ENCODE measurements at regions not wholly inside any gene's neighbourhood (a gene's known extent, or its start where the extent isn't known, plus 50 kb on each side); places are given as distances from the start of the nearest gene placed in this dataset.
A peak's percentile ranks its signal among the peaks of the same experiment; 100 is the strongest.

GRCh38 chr6:169962604-169963469, 211.4 kb downstream of the ERMARD start:
- Mint-ChIP-seq H3K27me3 (peaks cover 14 to 31% of the 10 kb centered on the region in 2 donors), H3K4me3 (peak overlapping the region in 5 of 7 donors; percentile 41 to 65 (median 56)), H3K9me3 (no peaks in the 10 kb centered on the region), H3K36me3 (no peaks in the 10 kb centered on the region), H3K4me1 (peaks cover 8 to 18% (median 15%) of the 10 kb centered on the region in 3 donors), H3K27ac (peak overlapping the region in 1 of 8 donors; percentile 86)
- H3K27ac ChIP-seq (ENCODE audit: low read depth, low read length) = no peak overlapping the region
- H3K36me3 ChIP-seq (ENCODE audit: insufficient read depth, low read length) = no peaks in the 10 kb centered on the region
- H3K4me3 ChIP-seq (ENCODE audit: low read length) = no peak overlapping the region
- no peaks in the 10 kb centered on the region for H3K9me3 ChIP-seq (ENCODE audit: low read length)
- DNase-seq = no peak
- CTCF ChIA-PET = no interaction called here
- peaks cover 11% of the 10 kb centered on the region for H3K27me3 ChIP-seq (ENCODE audit: insufficient read depth, low read length, poor library complexity, severe bottlenecking)
- POLR2A ChIA-PET = no interaction called here
- H3K4me1 ChIP-seq (ENCODE audit: insufficient read depth, low read length) = peaks cover 7% of the 10 kb centered on the region

GRCh38 chr6:169961772-169962561, 210.5 kb downstream of the ERMARD start:
- peaks cover 7% of the 10 kb centered on the region for H3K4me1 ChIP-seq (ENCODE audit: insufficient read depth, low read length)
- Mint-ChIP-seq H3K4me3 (peak overlapping the region in 6 of 7 donors; percentile 41 to 67 (median 59)), H3K9me3 (no peaks in the 10 kb centered on the region), H3K27me3 (peaks cover 14 to 31% of the 10 kb centered on the region in 2 donors), H3K4me1 (peaks cover 8 to 18% (median 15%) of the 10 kb centered on the region in 3 donors), H3K36me3 (no peaks in the 10 kb centered on the region), H3K27ac (peak overlapping the region in 1 of 8 donors; percentile 86)
- no peak overlapping the region for H3K27ac ChIP-seq (ENCODE audit: low read depth, low read length)
- peak in 1 of 5 donors; percentile 42 for DNase-seq
- no peaks in the 10 kb centered on the region for H3K36me3 ChIP-seq (ENCODE audit: insufficient read depth, low read length)
- ChIA-PET CTCF (interaction anchor here (1.0 kb wide), 1 partner anchor 330 kb away, joined by 4 read pairs; no protein-coding TSS in a partner anchor), POLR2A (no interaction called here)
- peaks cover 11% of the 10 kb centered on the region for H3K27me3 ChIP-seq (ENCODE audit: insufficient read depth, low read length, poor library complexity, severe bottlenecking)
- no peak overlapping the region for H3K4me3 ChIP-seq (ENCODE audit: low read length)
- H3K9me3 ChIP-seq (ENCODE audit: low read length) = no peaks in the 10 kb centered on the region

GRCh38 chr6:169960886-169961611, 209.6 kb downstream of the ERMARD start:
- Histone ChIP-seq H3K27ac (ENCODE audit: low read depth, low read length) (no peak overlapping the region), H3K36me3 (ENCODE audit: insufficient read depth, low read length) (no peaks in the 10 kb centered on the region), H3K4me1 (ENCODE audit: insufficient read depth, low read length) (peaks cover 7% of the 10 kb centered on the region), H3K4me3 (ENCODE audit: low read length) (no peak overlapping the region), H3K27me3 (ENCODE audit: insufficient read depth, low read length, poor library complexity, severe bottlenecking) (peaks cover 11% of the 10 kb centered on the region), H3K9me3 (ENCODE audit: low read length) (no peaks in the 10 kb centered on the region)
- no peaks in the 10 kb centered on the region for H3K9me3 Mint-ChIP-seq
- peaks cover 8 to 18% (median 15%) of the 10 kb centered on the region in 3 donors for H3K4me1 Mint-ChIP-seq
- H3K27me3 Mint-ChIP-seq = peaks cover 11 to 31% of the 10 kb centered on the region in 2 donors
- DNase-seq = peak in 1 of 5 donors; percentile 18
- peak overlapping the region in 6 of 7 donors; percentile 54 to 76 (median 65) for H3K4me3 Mint-ChIP-seq
- ChIA-PET POLR2A (no interaction called here), CTCF (interaction anchor here (1.0 kb wide), 2 partner anchors 10 to 331 kb away, joined by 3 to 4 read pairs; no protein-coding TSS in a partner anchor)
- no peaks in the 10 kb centered on the region for H3K36me3 Mint-ChIP-seq
- H3K27ac Mint-ChIP-seq = no peak overlapping the region

GRCh38 chr6:169960521-169960885, 209.1 kb downstream of the ERMARD start:
- CTCF ChIA-PET = interaction anchor here (1.0 kb wide), 1 partner anchor 9 kb away, joined by 3 read pairs; no protein-coding TSS in a partner anchor
- Histone ChIP-seq H3K27me3 (ENCODE audit: insufficient read depth, low read length, poor library complexity, severe bottlenecking) (peaks cover 11% of the 10 kb centered on the region), H3K4me1 (ENCODE audit: insufficient read depth, low read length) (peaks cover 7% of the 10 kb centered on the region), H3K9me3 (ENCODE audit: low read length) (no peaks in the 10 kb centered on the region), H3K36me3 (ENCODE audit: insufficient read depth, low read length) (no peaks in the 10 kb centered on the region), H3K27ac (ENCODE audit: low read depth, low read length) (no peak overlapping the region), H3K4me3 (ENCODE audit: low read length) (no peak overlapping the region)
- Mint-ChIP-seq H3K27ac (no peak overlapping the region), H3K36me3 (no peaks in the 10 kb centered on the region), H3K4me3 (no peak overlapping the region), H3K9me3 (no peaks in the 10 kb centered on the region), H3K27me3 (peaks cover 11 to 31% of the 10 kb centered on the region in 2 donors), H3K4me1 (peaks cover 8 to 18% (median 15%) of the 10 kb centered on the region in 3 donors)
- peak in 1 of 5 donors; percentile 15 for DNase-seq
- POLR2A ChIA-PET = no interaction called here

- peaks cover 12 to 25% of the 10 kb centered on the region in 2 donors for H3K27me3 Mint-ChIP-seq
- Histone ChIP-seq H3K27me3 (ENCODE audit: insufficient read depth, low read length, poor library complexity, severe bottlenecking) (peaks cover 11% of the 10 kb centered on the region), H3K4me1 (ENCODE audit: insufficient read depth, low read length) (peaks cover 7% of the 10 kb centered on the region), H3K4me3 (ENCODE audit: low read length) (no peak overlapping the region), H3K9me3 (ENCODE audit: low read length) (no peaks in the 10 kb centered on the region), H3K27ac (ENCODE audit: low read depth, low read length) (no peak overlapping the region), H3K36me3 (ENCODE audit: insufficient read depth, low read length) (no peaks in the 10 kb centered on the region)
- no peaks in the 10 kb centered on the region for H3K36me3 Mint-ChIP-seq
- CTCF ChIA-PET = interaction anchor here (1.0 kb wide), 1 partner anchor 9 kb away, joined by 3 read pairs; no protein-coding TSS in a partner anchor
- H3K9me3 Mint-ChIP-seq = no peaks in the 10 kb centered on the region
- no peak overlapping the region for H3K4me3 Mint-ChIP-seq
- H3K27ac Mint-ChIP-seq = no peak overlapping the region
- H3K4me1 Mint-ChIP-seq = peaks cover 8 to 18% (median 15%) of the 10 kb centered on the region in 3 donors
- POLR2A ChIA-PET = no interaction called here
- DNase-seq = peak in 1 of 5 donors; percentile 19
These were observed 208.6 kb downstream of the ERMARD start for GRCh38 chr6:169960003-169960344.

DNA sequence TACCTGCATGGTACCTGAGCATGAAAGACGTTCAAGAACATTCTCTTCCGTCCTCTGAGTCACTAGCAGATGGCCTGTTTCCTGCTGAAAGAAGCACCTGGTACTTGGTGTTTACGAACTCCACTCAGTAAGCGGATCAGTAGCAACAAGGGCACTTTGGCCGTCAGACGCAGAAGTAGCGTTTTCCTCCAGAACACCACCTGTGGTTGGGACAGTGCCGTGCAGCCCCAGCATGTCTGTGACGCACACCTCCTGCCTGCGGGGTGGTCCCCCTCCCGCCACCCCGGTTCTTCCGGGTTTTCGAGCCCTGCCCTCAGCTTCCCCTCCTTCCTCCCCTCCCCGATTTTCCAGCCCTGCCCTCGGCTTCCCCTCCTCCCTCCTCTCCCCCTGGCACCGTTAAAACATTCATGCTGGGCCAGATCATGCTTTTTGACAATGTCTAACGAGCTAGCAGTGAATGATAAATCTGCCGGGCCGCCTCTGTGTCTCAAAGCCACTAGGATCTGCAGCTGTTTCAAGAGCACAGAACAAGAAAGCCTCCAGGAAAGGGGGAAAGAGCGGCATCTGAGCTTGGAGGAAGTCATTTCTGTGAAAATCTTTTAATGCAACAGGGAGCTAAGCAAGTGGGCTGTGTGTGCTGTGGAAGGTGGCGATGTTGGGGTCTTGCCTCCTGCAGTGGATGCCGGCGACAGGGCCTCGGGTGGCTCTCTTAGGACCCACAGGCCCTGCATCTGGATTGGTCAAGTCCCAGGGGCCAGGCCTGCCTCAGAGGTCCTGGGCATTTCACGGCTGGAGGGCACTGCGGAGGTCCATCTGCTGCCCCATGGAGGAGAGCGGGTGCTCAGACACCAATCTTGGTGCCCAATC, 207.9 kb downstream of the ERMARD start:
- H3K27ac ChIP-seq (ENCODE audit: low read depth, low read length) = no peak overlapping the region
- peaks cover 8 to 18% (median 15%) of the 10 kb centered on the region in 3 donors for H3K4me1 Mint-ChIP-seq
- H3K27me3 Mint-ChIP-seq = peaks cover 13 to 25% of the 10 kb centered on the region in 2 donors
- peaks cover 11% of the 10 kb centered on the region for H3K27me3 ChIP-seq (ENCODE audit: insufficient read depth, low read length, poor library complexity, severe bottlenecking)
- no peaks in the 10 kb centered on the region for H3K9me3 Mint-ChIP-seq
- H3K36me3 Mint-ChIP-seq = no peaks in the 10 kb centered on the region
- no peaks in the 10 kb centered on the region for H3K9me3 ChIP-seq (ENCODE audit: low read length)
- H3K36me3 ChIP-seq (ENCODE audit: insufficient read depth, low read length) = no peaks in the 10 kb centered on the region
- peak overlapping the region in 6 of 7 donors; percentile 37 to 80 (median 58) for H3K4me3 Mint-ChIP-seq
- CTCF ChIA-PET = no interaction called here
- H3K27ac Mint-ChIP-seq = peak overlapping the region in 7 of 8 donors; percentile 43 to 77 (median 69)
- no peak overlapping the region for H3K4me3 ChIP-seq (ENCODE audit: low read length)
- POLR2A ChIA-PET = no interaction called here
- peak in 3 of 5 donors; percentile 44 to 84 (median 79) for DNase-seq
- peaks cover 7% of the 10 kb centered on the region for H3K4me1 ChIP-seq (ENCODE audit: insufficient read depth, low read length)

- peak overlapping the region in 3 of 7 donors; percentile 22 to 64 (median 58) for H3K4me3 Mint-ChIP-seq
- POLR2A ChIA-PET = no interaction called here
- H3K27me3 ChIP-seq (ENCODE audit: insufficient read depth, low read length, poor library complexity, severe bottlenecking) = peaks cover 11% of the 10 kb centered on the region
- peaks cover 7% of the 10 kb centered on the region for H3K4me1 ChIP-seq (ENCODE audit: insufficient read depth, low read length)
- CTCF ChIA-PET = no interaction called here
- no peak overlapping the region for H3K4me3 ChIP-seq (ENCODE audit: low read length)
- H3K4me1 Mint-ChIP-seq = peaks cover 8 to 18% (median 15%) of the 10 kb centered on the region in 3 donors
- H3K27me3 Mint-ChIP-seq = peaks cover 13 to 25% of the 10 kb centered on the region in 2 donors
- no peak for DNase-seq
- no peaks in the 10 kb centered on the region for H3K36me3 ChIP-seq (ENCODE audit: insufficient read depth, low read length)
- peak overlapping the region in 4 of 8 donors; percentile 43 to 72 (median 64) for H3K27ac Mint-ChIP-seq
- H3K27ac ChIP-seq (ENCODE audit: low read depth, low read length) = no peak overlapping the region
- no peaks in the 10 kb centered on the region for H3K36me3 Mint-ChIP-seq
- H3K9me3 ChIP-seq (ENCODE audit: low read length) = no peaks in the 10 kb centered on the region
- H3K9me3 Mint-ChIP-seq = no peaks in the 10 kb centered on the region
These were observed 207.1 kb downstream of the ERMARD start for GRCh38 chr6:169958510-169958909.

Measured in CD8-positive, alpha-beta memory T cell (primary cell).